ENCODE measurements at regions not wholly inside any gene's neighbourhood (a gene's known extent, or its start where the extent isn't known, plus 50 kb on each side); places are given as distances from the start of the nearest gene placed in this dataset.
A peak's percentile ranks its signal among the peaks of the same experiment; 100 is the strongest.

DNA sequence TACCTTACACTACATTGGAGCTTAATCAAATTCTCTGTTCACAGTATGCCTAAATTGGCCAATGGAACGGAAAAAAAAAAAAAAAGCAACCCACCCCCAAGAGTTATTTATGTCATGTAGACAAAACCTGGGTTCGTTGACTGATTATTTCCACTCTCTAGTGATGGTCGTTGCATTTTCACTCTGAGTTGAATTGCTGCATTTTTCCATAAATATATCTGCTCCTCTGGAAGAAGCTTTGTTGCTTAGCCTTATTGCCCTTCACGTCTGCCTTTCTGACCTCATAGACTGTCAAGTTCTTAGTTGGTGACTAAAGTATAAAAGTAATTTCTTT, 90.2 kb upstream of the RUNX1 start:
- no peak for DNase-seq

DNA sequence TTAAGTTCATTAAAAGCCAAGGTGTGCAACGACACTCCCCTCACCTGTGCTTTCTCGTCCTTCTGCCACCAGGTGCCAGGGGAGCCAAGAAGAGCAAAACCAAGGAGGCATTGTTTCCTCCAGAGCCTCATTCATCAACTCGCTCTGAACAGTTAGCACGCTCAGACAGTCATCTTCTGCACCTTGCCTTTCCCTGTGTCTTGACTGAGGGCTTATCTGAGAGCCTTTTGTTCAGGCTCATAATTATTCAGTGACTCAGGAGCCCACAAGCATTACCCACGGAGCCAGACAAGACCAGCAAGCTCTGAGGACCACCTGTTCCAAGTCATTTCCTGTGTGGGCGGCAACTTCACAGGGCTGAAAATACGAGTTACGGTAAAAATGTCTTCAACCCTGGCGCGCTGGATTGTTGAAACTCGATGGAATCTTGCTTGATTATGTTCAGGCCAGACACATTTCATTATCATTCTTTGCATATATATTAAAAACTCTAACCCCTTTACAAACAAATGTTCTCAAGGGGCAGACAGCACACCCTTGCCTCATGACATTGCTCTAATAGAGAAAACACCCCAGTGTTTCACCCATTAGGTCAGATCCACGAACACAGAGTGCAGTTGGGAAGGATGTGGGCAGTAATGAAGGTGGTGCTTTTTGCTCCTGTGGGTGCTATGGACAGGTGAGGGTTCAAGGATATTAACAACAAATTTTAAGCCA, 89.7 kb upstream of the RUNX1 start:
- no peak for DNase-seq

DNA sequence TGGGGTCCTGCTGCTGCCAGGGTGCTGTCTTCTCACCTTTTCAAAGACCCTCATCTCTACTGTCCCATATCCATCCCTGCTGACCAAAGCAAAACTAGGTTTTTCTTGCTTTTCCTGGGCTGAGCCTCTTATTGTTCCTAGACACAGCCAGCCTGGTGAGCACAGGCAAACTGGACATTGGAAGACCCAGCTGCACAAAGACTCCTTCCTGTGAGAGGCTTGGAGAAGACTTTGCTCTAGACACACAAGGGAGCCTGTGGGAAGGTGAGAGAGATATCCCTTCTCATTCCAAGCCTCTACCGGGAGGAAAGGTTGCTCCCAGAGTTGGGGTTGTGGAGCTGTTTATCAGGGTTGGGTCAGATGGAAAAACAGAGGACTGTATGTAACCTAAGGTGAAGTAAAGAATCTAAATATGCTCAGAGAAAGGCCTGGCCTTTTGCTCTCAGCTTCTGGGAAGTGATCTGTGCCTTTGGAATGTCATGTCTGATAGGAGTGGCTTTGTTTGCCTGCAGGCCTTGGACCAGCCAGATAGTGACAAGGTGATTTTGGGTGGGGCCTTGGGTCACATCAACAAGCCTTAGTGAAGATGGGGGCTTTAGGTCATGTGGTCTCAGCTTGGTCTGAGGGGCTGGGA, 87.6 kb upstream of the RUNX1 start:
- DNase-seq: no peak

DNA sequence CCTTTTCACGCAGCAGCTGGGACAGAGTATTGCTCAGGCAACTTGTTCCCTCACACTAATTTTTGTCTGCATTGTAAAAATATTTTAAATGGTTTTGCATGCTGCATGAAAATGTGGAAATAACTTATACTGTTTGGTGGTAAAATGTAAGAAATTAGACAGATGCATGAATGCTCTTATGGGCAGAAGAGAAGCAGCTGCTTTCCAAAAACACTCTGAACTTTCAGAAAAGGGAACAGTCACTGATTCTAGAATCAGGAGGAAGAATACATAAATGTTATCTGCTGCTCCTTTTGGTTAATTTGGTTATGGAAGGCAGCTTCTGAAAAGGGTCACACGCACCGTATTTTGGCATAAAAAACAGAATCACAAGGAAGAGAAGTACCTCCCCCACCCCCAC, 87.0 kb upstream of the RUNX1 start:
- no peak for DNase-seq

DNA sequence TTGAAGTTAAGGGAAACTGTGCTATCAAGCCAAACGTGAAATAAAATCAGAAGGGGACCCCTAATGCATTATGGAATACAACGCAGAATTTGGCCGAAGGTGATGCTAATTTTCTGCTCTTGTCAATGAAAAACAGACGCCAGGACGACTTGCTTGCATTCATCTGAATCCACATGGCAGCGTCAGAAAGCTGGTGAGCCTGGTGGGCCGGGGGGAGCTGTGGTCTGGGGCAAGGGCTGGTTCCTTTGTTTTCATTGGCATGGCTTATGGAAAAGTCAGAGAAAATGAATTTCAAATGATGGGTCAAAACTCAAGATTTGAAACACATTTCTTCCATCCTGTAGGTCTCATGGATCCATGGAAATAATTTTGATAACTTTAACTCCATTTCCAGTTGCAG, 86.4 kb upstream of the RUNX1 start:
- DNase-seq: no peak

DNA sequence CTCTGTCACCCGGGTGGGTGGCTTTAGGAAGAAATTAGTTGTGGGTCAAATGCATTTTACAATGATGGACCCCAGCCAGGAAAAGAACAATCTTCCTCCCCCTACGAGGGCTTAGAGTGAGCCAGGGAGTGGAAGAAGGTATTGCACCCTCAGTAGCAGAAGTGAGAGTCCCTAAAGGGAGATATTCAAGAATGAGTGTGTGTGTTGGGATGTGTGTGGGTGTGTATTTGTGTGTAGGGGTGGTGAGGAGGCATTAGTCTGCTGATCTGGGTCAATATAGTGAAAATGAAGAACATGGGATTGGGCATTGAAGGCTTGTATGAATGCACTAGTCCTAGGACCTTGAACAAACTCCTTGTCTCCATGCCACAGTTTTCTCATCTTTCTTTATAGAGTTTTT, 85.2 kb upstream of the RUNX1 start:
- peak; percentile 58 for DNase-seq

DNA sequence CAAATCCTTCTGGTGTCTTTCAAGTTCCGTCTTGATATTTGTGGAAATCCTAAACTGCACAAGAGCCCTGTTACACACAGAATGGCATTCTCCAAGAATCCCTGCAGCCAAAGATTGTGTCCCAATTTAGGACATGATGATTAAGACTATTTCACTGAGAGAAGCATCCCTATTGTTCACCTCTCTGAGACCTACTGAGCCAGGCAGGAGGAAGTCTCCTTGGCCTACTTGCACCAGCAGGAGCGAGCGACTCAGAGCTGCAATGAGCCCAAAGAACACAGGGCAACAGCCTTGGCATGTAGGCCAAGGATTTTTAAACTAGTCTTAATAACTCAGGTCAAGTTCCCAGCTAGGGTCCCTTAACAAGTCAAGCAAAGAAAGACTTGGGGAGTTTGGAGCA, 79.4 kb upstream of the RUNX1 start:
- no peak for DNase-seq

DNA sequence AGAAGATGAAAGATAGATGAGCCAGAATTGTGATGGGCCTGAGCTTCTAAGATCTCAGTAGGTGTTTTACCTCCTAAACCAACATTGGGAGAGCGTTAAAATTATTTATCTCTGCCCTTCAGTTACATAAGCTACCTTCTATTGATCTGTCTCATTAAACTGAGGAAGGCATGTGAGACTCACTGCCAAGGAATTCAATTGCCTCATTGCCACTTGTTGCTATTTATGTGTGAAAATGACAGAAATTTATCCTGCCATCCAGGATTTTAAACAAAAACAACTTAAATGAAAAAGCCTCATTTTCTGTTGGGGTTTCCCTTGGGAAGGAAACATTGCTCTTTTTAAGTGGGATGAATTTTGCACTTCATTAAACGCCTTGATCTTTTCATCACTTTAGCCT, 78.7 kb upstream of the RUNX1 start:
- DNase-seq: no peak

DNA sequence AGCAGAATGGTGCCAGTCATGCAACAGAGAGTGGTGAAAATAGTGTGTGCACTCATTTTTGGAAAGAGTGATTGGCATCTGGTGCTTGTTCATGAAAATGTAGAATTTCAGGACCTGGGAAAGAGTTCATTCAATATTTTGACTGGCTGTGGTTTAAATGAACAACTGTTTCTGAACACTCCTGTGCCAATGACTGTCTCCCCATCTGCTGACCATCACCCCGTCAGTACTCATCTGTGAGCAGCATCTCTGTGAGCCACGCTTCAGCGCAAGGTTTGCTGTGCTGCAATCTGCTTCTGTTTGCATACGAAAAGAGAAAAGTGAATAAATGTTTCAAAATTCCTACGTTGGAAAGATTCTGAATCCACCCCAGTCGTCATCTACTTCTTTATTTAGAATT, 77.9 kb upstream of the RUNX1 start:
- no peak for DNase-seq

DNA sequence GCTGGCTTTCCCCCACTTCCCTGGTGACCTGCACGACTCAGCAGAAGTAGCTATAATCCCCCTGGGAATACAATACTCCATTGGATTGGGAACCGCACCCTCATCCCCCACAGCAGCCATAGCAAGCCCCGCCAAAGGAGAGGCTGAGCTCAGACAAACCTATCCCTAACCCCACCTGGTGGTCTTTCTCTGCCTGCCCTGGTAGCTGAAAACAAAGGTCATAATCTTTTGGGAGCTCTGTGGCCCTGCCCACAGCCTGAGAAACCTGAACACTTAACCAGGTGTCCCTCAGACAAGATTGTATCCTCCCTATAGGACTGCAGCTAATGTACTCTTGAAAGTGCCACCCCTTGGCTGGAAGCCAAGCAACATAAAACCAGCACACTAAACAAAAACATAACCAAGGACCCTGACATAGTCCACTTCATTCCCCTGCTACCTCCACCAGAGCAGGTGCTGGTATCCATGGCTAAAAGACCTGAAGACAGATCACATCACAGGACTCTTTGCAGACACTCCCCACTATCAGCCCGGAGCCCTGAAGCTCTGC, 71.6 kb upstream of the RUNX1 start:
- DNase-seq: no peak

DNA sequence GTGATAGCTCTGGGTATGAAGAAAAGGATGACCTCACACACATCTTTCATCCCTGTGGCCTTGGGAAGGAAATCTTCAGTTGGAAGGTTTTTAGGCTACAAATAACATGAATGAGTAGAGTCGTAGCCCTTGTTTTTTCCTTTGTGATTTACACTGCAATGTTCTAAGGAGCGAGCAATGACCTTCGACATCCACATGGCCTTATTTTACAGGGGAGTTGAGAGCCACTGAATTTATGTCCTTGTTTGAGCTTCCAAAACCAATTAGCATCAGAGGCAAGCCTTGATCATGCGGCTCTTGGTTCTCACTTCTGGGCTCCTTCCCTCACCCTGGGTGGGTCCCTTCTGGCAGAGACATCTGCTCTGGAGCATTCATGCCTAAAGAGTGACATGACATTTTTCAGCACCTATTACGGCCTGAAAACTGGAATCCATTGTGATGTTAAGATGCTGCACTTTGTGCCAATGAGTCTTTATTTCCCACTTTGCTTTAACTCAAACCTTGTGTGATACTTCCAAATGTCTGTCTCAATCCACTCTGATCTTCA, 70.5 kb upstream of the RUNX1 start:
- no peak for DNase-seq

DNA sequence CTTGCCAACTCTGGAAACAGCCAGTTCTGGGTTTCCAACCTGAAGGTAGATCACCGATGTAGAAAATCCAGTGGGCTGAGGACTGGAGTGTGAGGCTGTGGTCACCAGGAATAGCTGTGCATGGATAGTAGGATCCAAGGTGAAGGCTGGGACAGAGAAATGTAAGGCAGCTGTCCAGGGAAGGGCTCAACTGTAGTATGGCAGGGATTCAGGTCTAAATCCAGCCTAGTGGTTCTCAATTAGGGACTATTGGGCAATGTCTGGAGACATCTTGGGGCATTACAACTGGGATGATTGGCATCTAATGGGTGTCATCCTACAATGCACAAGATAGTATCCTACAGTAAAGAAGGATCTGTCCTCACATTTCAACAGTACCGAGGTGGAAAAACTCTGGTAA, 67.7 kb upstream of the RUNX1 start:
- DNase-seq: no peak

DNA sequence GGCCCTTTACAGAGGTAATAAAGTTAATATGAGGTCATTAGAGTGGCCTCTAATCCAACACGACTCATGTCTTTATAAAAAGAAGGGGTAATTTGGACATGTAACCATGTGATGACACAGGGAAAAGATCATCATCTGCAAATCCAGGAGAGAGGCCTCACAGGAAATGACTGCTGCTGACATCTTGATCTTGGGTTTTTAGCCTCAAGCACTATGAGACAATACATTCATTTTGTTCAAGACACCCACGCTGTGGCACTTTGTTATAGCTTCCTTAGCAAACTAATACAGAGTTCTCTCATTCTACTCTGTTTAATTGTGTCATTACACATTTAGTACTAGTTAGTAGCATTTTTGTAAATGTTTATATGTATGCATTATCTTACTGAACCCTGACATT, 64.0 kb upstream of the RUNX1 start:
- peak; percentile 43 for DNase-seq

DNA sequence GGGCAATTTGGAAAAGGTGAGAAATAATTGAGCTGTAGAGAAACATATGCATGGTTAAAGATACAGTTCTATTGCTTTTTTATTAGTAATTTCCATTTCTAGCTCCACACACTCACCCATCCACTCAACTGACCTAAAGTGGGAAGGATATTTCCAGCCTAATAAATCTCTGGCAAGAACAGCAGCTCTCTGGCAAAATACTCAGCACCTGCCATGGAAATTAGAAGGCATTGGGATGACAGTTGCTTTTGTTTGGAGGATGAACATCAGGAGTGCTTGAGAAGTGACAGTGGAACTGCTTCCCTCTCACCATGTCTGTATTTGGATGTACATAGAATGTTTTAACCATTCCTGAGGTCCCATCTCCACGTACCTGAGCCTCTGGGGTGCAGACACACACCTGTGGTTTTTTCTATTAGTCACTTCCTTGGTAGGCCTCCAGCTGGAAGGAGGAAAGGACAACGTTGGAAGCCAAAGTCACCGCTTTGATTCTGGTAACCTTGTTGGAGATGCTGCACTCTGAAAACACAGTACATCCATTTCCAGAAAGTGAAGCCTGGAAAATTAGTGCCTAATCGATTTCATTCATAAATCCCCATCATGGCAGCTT, 62.3 kb upstream of the RUNX1 start:
- no peak for DNase-seq

DNA sequence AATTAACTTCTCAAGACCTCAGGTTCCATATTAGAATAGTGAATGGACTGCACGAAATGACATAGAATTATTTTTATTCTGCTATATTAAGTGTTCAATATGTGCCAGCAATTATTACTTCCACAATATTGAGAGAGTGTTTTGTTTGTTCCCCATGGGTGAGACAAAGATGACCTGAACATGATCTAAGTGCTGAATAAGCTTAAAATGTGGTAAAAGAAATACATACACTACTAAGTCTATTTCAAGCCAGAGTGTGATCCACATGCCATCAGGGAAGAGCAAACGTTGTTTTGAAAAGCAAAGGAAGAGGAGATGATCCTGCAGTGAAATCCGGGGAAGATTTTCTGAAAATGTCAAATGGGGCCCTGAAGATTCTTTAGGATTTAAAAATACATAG, 59.8 kb upstream of the RUNX1 start:
- DNase-seq: no peak

DNA sequence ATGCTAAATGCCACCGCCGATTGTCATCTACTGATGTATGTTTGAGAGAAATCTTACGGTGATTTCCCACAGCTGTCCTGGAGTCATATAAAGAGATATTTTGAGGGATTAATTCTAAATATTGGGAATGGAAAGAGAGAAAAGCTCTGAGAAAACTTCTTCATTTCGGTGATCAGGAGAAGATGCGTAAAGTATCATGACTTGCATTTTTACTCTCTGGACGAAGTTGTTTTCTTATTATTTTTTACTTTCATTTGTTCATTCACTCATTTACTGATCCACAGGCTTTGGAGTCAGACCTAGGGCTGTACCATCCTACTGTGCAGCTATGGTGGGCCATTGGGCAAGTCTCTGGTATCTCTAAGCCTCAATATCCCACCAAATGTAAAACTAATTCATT, 58.4 kb upstream of the RUNX1 start:
- DNase-seq: no peak

DNA sequence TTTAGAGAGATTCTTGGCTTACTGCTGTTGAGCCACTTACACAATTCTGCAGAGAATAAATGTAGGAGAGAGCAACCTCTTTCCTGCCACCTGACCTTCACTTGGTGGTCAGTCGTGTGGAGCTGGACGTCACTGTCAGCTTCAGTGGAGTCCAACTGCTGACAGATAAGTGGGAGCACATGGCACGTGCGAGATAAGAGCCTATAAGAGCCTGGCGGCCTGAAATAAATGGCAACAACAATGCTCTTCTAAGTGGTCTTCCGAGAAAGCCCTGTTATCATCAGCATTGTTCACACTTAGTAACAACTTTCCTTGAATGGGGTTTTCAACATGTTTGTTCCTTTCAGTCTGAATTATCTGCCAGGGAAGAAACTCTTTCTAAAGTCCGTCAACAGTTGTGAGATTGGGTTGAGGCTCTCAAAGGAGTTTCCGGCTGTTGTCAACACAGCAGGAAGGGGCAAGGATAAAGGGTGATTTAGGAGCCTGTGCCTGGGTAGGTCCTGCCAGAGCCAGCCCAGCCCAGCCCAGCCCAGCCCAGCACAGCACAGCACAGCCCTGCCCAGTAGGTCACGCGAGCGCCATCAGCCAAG, 57.2 kb upstream of the RUNX1 start:
- DNase-seq: no peak

DNA sequence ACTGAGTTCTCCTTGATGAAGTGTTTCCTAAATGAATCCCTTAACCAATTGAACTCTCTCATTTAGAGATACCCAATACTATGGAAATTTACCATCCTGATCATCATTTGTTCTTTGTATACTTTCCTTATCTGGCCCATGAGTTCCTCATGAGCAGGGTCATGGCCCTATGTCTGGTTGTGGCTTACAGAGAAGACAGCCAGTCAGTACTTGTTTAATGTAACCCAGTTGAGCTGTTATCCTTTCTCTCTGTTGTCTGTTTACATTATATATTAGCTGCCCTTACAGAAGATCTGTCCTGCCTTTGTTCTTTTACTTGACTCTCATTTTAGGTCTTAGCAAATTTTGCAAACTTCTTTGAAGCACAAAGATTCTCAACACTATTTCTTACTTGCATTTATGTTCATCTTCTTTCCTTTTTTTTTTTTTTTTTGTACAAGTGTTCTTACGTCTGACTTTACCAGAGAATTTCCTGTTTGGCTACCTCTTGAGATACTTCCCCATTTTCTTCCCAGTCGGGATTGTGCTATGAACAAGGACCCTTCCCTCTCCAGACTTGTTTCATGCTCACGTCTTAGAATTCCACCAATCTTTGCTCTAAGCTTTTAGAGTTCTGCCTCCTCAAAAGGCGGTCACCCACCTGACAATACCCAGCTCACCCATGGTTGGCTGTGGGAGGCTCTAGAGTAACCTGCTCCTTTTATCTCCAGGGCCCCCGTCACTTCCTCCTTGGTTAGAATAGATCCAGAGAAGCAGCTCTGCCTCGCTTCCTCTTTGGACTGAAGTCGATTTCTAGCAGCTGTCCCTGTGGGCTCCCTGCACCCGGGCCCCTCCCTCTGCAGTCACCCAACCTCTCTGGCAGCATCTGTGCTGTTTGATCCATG, 53.6 kb upstream of the RUNX1 start:
- peak; percentile 73 for DNase-seq

DNA sequence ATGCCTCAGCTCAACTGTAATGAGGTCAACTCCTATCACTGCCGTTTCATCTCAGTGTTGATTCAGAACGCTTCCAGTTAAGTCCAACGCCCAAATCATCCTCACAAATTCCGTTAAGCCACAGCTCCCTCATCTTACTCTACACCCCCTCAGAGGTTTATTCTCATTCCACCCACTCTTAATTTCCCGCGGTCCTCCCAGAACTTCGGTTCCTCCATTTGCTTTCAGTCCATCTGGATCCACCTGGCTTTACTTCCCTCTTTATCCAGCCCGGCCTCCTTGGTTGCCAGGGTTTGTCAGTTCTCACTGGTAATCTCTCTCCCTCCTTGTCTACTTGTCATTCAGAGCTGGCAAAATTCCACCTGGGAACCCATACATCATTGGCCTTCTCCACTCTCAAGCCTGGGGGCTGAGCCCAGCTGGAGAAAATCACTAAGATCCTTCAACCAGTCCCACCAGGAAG, 51.3 kb upstream of the RUNX1 start:
- no peak for DNase-seq

DNA sequence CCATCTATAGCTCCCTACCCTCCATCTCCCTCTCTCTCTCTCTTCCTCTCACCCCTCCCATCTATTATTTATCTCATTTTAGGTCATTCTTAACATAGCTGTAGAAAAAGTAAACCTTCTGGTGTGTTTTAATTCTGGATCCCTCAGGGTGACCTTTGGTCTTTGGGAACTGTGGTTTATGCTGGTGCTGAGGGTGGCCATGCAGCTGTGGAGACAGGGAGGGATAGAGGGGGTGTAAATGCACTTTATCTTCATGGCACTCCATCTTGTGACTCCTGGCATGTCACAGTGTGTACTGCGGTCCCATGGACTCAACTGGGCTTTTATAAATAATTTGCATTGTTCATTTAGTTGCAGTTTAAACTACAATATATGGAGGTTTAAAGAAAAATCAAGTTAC, 50.2 kb upstream of the RUNX1 start:
- DNase-seq: no peak

Measured in inflammatory macrophage treated with lipopolysaccharide for 4 hours (primary cell).